ENCODE measurements at regions not wholly inside any gene's neighbourhood (a gene's known extent, or its start where the extent isn't known, plus 50 kb on each side); places are given as distances from the start of the nearest gene placed in this dataset.

GRCh38 chr2:128710242-128710641 is 391.6 kb upstream of the HS6ST1 start:
- intact Hi-C loops (cut with micrococcal nuclease; ENCODE audit: unreplicated experiment) = no loop called here
- ChIA-PET POLR2A (no interaction called here), CTCF (interaction anchor here (0.6 kb wide), 1 partner anchor 306 kb away, joined by 3 read pairs; no protein-coding TSS in a partner anchor)
- no peak overlapping the region for H3K27ac Mint-ChIP-seq (ENCODE audit: unreplicated experiment)
- no peaks in the 10 kb centered on the region for H3K4me1 ChIP-seq
- peaks cover 30% of the 10 kb centered on the region for H3K9me3 Mint-ChIP-seq (ENCODE audit: unreplicated experiment)
- H3K9me3 ChIP-seq = peaks cover 10% of the 10 kb centered on the region
- H3K4me3 Mint-ChIP-seq (ENCODE audit: unreplicated experiment) = no peak overlapping the region
- no peaks in the 10 kb centered on the region; the same call in 1 of the 2 replicates for H3K27me3 ChIP-seq (replicated peaks; ENCODE audit: control insufficient read depth, insufficient read depth, low read length)
- no peaks in the 10 kb centered on the region for H3K36me3 ChIP-seq (ENCODE audit: control insufficient read depth, insufficient read depth, low read length)
- H3K27me3 Mint-ChIP-seq (ENCODE audit: insufficient read depth, unreplicated experiment) = peaks cover 18% of the 10 kb centered on the region
- TF ChIP-seq CTCF (IDR thresholded peaks at IDR 0.05; ENCODE audit: insufficient read depth in 1 of 2, low read depth in 1 of 2, low read length in 1 of 2, severe bottlenecking in 1 of 2, unreplicated experiment in 1 of 2) = no peak
- no peak for DNase-seq
- no peaks in the 10 kb centered on the region for H3K36me3 Mint-ChIP-seq (ENCODE audit: insufficient read depth, unreplicated experiment)
- H3K4me3 ChIP-seq (ENCODE audit: low read depth, low read length) = no peak overlapping the region
- no peaks in the 10 kb centered on the region for H3K4me1 Mint-ChIP-seq (ENCODE audit: low read depth, unreplicated experiment)
- no TSS peak for BruUV-seq (replicated peaks)

GRCh38 chr2:128710729-128711128 is 392.1 kb upstream of the HS6ST1 start:
- intact Hi-C loops (cut with micrococcal nuclease; ENCODE audit: unreplicated experiment) = no loop called here
- no peak for DNase-seq
- no peaks in the 10 kb centered on the region; the same call in 1 of the 2 replicates for H3K27me3 ChIP-seq (replicated peaks; ENCODE audit: control insufficient read depth, insufficient read depth, low read length)
- no peaks in the 10 kb centered on the region for H3K36me3 Mint-ChIP-seq (ENCODE audit: insufficient read depth, unreplicated experiment)
- CTCF ChIA-PET = no interaction called here
- H3K27me3 Mint-ChIP-seq (ENCODE audit: insufficient read depth, unreplicated experiment) = peaks cover 22% of the 10 kb centered on the region
- H3K36me3 ChIP-seq (ENCODE audit: control insufficient read depth, insufficient read depth, low read length) = no peaks in the 10 kb centered on the region
- BruUV-seq (replicated peaks) = no TSS peak
- H3K4me1 Mint-ChIP-seq (ENCODE audit: low read depth, unreplicated experiment) = no peaks in the 10 kb centered on the region
- TF ChIP-seq CTCF (IDR thresholded peaks at IDR 0.05; ENCODE audit: insufficient read depth in 1 of 2, low read depth in 1 of 2, low read length in 1 of 2, severe bottlenecking in 1 of 2, unreplicated experiment in 1 of 2) = no peak
- no peak overlapping the region for H3K4me3 ChIP-seq (ENCODE audit: low read depth, low read length)
- H3K9me3 Mint-ChIP-seq (ENCODE audit: unreplicated experiment) = peaks cover 30% of the 10 kb centered on the region
- H3K27ac Mint-ChIP-seq (ENCODE audit: unreplicated experiment) = no peak overlapping the region
- peaks cover 9% of the 10 kb centered on the region for H3K9me3 ChIP-seq
- H3K4me1 ChIP-seq = no peaks in the 10 kb centered on the region
- POLR2A ChIA-PET = no interaction called here
- H3K4me3 Mint-ChIP-seq (ENCODE audit: unreplicated experiment) = no peak overlapping the region

- Mint-ChIP-seq H3K4me3 (ENCODE audit: unreplicated experiment) (no peak overlapping the region), H3K27ac (ENCODE audit: unreplicated experiment) (no peak overlapping the region), H3K4me1 (ENCODE audit: low read depth, unreplicated experiment) (no peaks in the 10 kb centered on the region), H3K9me3 (ENCODE audit: unreplicated experiment) (peaks cover 13% of the 10 kb centered on the region), H3K36me3 (ENCODE audit: insufficient read depth, unreplicated experiment) (no peaks in the 10 kb centered on the region), H3K27me3 (ENCODE audit: insufficient read depth, unreplicated experiment) (peaks cover 35% of the 10 kb centered on the region)
- H3K4me3 ChIP-seq (ENCODE audit: low read depth, low read length) = no peak overlapping the region
- no peak for DNase-seq
- intact Hi-C loops (cut with micrococcal nuclease; ENCODE audit: unreplicated experiment) = no loop called here
- H3K4me1 ChIP-seq = no peaks in the 10 kb centered on the region
- POLR2A ChIA-PET = no interaction called here
- peaks cover 1% of the 10 kb centered on the region for H3K27me3 ChIP-seq (replicated peaks; ENCODE audit: control insufficient read depth, insufficient read depth, low read length)
- TF ChIP-seq CTCF (IDR thresholded peaks at IDR 0.05; ENCODE audit: insufficient read depth in 1 of 2, low read depth in 1 of 2, low read length in 1 of 2, severe bottlenecking in 1 of 2, unreplicated experiment in 1 of 2) = no peak
- no peaks in the 10 kb centered on the region for H3K36me3 ChIP-seq (ENCODE audit: control insufficient read depth, insufficient read depth, low read length)
- H3K9me3 ChIP-seq = no peaks in the 10 kb centered on the region
- CTCF ChIA-PET = interaction anchor here (0.6 kb wide), 1 partner anchor 257 kb away, joined by 3 read pairs; no protein-coding TSS in a partner anchor
- no TSS peak for BruUV-seq (replicated peaks)
Observed at GRCh38 chr2:128714285-128714684, 395.6 kb upstream of the HS6ST1 start.

Measured in Caco-2 (cell line).